ENCODE measurements at regions not wholly inside any gene's neighbourhood (a gene's known extent, or its start where the extent isn't known, plus 50 kb on each side); places are given as distances from the start of the nearest gene placed in this dataset.

DNA sequence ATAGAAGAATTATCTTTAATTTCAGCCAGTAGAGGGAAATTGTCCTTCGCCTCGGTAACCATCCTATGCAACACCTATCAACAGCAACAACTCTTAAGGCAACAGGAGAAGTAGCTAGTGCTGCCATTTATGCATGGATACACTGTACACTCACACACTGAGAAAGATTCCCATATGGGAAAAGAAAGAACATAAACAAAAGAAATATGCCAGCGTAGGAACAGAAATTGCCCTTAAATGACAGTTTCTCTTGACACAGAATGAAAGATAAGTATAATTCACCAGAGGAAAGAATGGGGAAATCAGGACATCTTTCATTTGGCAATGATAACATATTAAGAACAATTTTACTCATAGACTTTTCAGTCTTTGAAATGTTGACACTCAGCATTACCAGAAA lies 466.9 kb downstream of the BCAT1 start:
- H3K9me2 ChIP-seq (ENCODE audit: insufficient read depth): no peaks in the 10 kb centered on the region
- H3K4me1 ChIP-seq (ENCODE audit: insufficient read depth): no peaks in the 10 kb centered on the region
- H3F3A ChIP-seq (ENCODE audit: insufficient read depth): no peaks in the 10 kb centered on the region
- TF ChIP-seq EZH2phosphoT487 (IDR thresholded peaks at IDR 0.05; ENCODE audit: insufficient read depth, low read depth) (no peak), EZH2 (IDR thresholded peaks at IDR 0.05; ENCODE audit: insufficient read depth, poor library complexity, severe bottlenecking) (no peak)
- no peaks in the 10 kb centered on the region for H3K36me3 ChIP-seq (ENCODE audit: low read depth)
- 89 to 95% methylated on average over 3 of the region's 3 CpGs for WGBS, 2 experiments (ENCODE audit: low coverage in 1 of 2, low lambda C conversion rate in 2 of 2, missing lambda C conversion rate in 2 of 2)
- H3K4me3 ChIP-seq: no peak overlapping the region
- H3K9ac ChIP-seq: no peak overlapping the region
- H2AFZ ChIP-seq: no peak overlapping the region
- no peaks in the 10 kb centered on the region for H4K20me1 ChIP-seq (ENCODE audit: insufficient read depth)
- no peaks in the 10 kb centered on the region for H3K79me2 ChIP-seq (ENCODE audit: insufficient read depth)
- no peaks in the 10 kb centered on the region for H3K27me3 ChIP-seq (replicated peaks; ENCODE audit: insufficient read depth)
- no peak overlapping the region for H3K4me2 ChIP-seq (ENCODE audit: unreplicated experiment)
- H3K9me3 ChIP-seq (ENCODE audit: low read depth): no peaks in the 10 kb centered on the region
- H3K27ac ChIP-seq: no peak overlapping the region
- in situ Hi-C loops (cut with MboI): no loop called here
- DNase-seq: no peak

DNA sequence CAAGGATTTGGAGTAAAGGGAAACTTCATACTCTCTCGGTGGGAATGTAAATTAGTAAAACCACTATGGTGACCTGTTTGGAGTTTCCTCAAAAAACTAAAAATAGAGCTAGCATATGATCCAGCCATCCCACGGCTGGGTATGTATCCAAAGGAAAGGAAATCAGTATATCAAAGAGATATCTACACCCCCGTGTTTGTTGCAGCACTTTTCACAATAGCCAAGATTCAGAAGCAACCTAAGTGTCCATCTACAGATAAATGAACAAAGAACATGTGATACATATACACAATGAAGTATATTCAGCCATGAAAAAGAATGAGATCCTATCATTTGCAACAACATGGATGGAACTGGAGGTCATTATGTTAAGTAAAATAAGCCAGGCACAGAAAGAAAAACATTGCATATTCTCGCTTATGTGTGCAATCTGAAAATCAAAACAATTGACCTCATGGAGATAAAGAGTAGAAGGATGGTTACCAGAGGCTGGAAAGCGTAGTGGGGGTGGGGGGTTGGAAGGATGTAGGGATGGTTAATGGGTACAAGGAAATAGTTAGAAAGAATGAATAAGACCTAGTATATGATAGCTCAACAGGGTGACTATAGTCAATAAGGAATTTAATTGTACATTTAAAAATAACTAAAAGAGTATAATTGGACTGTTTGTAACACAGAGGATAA lies 468.0 kb downstream of the BCAT1 start:
- H3K36me3 ChIP-seq (ENCODE audit: low read depth): no peaks in the 10 kb centered on the region
- no peaks in the 10 kb centered on the region for H3K4me1 ChIP-seq (ENCODE audit: insufficient read depth)
- no peaks in the 10 kb centered on the region for H3F3A ChIP-seq (ENCODE audit: insufficient read depth)
- WGBS, 2 experiments (ENCODE audit: low coverage in 1 of 2, low lambda C conversion rate in 2 of 2, missing lambda C conversion rate in 2 of 2): 36 to 37% methylated on average over 5 of the region's 5 CpGs
- no peak for TF ChIP-seq EZH2 (IDR thresholded peaks at IDR 0.05; ENCODE audit: insufficient read depth, poor library complexity, severe bottlenecking)
- TF ChIP-seq EZH2phosphoT487 (IDR thresholded peaks at IDR 0.05; ENCODE audit: insufficient read depth, low read depth): no peak
- no peak overlapping the region for H3K9ac ChIP-seq
- no peak for DNase-seq
- H3K4me3 ChIP-seq: no peak overlapping the region
- no peaks in the 10 kb centered on the region for H3K79me2 ChIP-seq (ENCODE audit: insufficient read depth)
- H3K4me2 ChIP-seq (ENCODE audit: unreplicated experiment): no peak overlapping the region
- no peaks in the 10 kb centered on the region for H3K27me3 ChIP-seq (replicated peaks; ENCODE audit: insufficient read depth)
- no peak overlapping the region for H3K27ac ChIP-seq
- in situ Hi-C loops (cut with MboI): no loop called here
- no peaks in the 10 kb centered on the region for H4K20me1 ChIP-seq (ENCODE audit: insufficient read depth)
- H3K9me2 ChIP-seq (ENCODE audit: insufficient read depth): no peaks in the 10 kb centered on the region
- no peaks in the 10 kb centered on the region for H3K9me3 ChIP-seq (ENCODE audit: low read depth)
- no peak overlapping the region for H2AFZ ChIP-seq

DNA sequence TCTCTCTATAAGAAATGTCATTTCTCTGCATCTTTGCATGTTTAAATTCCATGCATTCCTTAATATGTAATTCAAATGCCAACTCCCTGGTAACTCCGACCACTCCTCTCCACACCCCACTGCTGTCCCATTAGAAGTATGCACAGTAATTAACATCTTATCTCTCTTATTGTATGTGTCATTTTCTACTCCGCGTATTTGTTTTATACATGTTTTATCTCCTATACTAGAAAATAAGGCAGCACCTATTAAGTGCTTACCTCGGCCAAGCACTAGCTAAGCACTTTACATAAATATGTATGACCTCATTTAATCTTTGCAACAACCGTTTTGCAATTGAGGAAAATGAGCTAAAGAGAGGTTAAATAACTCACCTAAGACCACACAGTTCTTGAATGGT lies 469.8 kb downstream of the BCAT1 start:
- TF ChIP-seq EZH2 (IDR thresholded peaks at IDR 0.05; ENCODE audit: insufficient read depth, poor library complexity, severe bottlenecking) (no peak), EZH2phosphoT487 (IDR thresholded peaks at IDR 0.05; ENCODE audit: insufficient read depth, low read depth) (no peak)
- Histone ChIP-seq H4K20me1 (ENCODE audit: insufficient read depth) (no peaks in the 10 kb centered on the region), H3K4me3 (no peak overlapping the region), H2AFZ (no peak overlapping the region), H3K9ac (no peak overlapping the region), H3K4me1 (ENCODE audit: insufficient read depth) (no peaks in the 10 kb centered on the region), H3K4me2 (ENCODE audit: unreplicated experiment) (no peak overlapping the region), H3K9me2 (ENCODE audit: insufficient read depth) (no peaks in the 10 kb centered on the region), H3K79me2 (ENCODE audit: insufficient read depth) (no peaks in the 10 kb centered on the region), H3F3A (ENCODE audit: insufficient read depth) (no peaks in the 10 kb centered on the region), H3K9me3 (ENCODE audit: low read depth) (no peaks in the 10 kb centered on the region), H3K27ac (no peak overlapping the region), H3K36me3 (ENCODE audit: low read depth) (no peaks in the 10 kb centered on the region), H3K27me3 (replicated peaks; ENCODE audit: insufficient read depth) (no peaks in the 10 kb centered on the region)
- no peak for DNase-seq
- WGBS, 2 experiments (ENCODE audit: low coverage in 1 of 2, low lambda C conversion rate in 2 of 2, missing lambda C conversion rate in 2 of 2): 64 to 67% methylated on average over 5 of the region's 5 CpGs
- in situ Hi-C loops (cut with MboI): no loop called here

DNA sequence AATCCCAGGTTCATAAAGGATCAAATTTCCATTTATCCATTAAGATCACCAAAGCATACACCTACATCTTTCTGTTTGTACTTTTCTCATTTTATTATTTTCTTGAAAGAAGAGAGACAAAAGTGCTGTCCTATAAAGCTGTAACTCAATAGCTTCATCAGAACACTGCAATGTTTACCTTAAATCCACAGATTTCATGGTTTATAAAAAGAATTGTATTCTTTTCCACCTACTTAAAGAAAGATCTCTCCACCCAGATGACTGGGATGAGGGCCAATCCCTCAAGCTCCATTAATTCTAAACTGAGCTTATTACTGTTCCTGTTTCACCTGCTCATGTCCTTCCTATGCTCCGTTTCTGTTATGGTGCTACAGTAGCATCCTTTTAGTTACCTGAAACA lies 470.6 kb downstream of the BCAT1 start:
- no peak overlapping the region for H3K4me2 ChIP-seq (ENCODE audit: unreplicated experiment)
- no peaks in the 10 kb centered on the region for H3K27me3 ChIP-seq (replicated peaks; ENCODE audit: insufficient read depth)
- no peak overlapping the region for H3K27ac ChIP-seq
- TF ChIP-seq EZH2phosphoT487 (IDR thresholded peaks at IDR 0.05; ENCODE audit: insufficient read depth, low read depth) (no peak), EZH2 (IDR thresholded peaks at IDR 0.05; ENCODE audit: insufficient read depth, poor library complexity, severe bottlenecking) (no peak)
- H3K9ac ChIP-seq: no peak overlapping the region
- H3K9me2 ChIP-seq (ENCODE audit: insufficient read depth): no peaks in the 10 kb centered on the region
- H3K4me3 ChIP-seq: no peak overlapping the region
- 50 to 70% methylated on average over 1 of the region's 1 CpG for WGBS, 2 experiments (ENCODE audit: low coverage in 1 of 2, low lambda C conversion rate in 2 of 2, missing lambda C conversion rate in 2 of 2)
- H3F3A ChIP-seq (ENCODE audit: insufficient read depth): no peaks in the 10 kb centered on the region
- no peaks in the 10 kb centered on the region for H3K79me2 ChIP-seq (ENCODE audit: insufficient read depth)
- no peak overlapping the region for H2AFZ ChIP-seq
- H3K9me3 ChIP-seq (ENCODE audit: low read depth): no peaks in the 10 kb centered on the region
- H3K36me3 ChIP-seq (ENCODE audit: low read depth): no peaks in the 10 kb centered on the region
- DNase-seq: no peak
- in situ Hi-C loops (cut with MboI): no loop called here
- no peaks in the 10 kb centered on the region for H4K20me1 ChIP-seq (ENCODE audit: insufficient read depth)
- no peaks in the 10 kb centered on the region for H3K4me1 ChIP-seq (ENCODE audit: insufficient read depth)

DNA sequence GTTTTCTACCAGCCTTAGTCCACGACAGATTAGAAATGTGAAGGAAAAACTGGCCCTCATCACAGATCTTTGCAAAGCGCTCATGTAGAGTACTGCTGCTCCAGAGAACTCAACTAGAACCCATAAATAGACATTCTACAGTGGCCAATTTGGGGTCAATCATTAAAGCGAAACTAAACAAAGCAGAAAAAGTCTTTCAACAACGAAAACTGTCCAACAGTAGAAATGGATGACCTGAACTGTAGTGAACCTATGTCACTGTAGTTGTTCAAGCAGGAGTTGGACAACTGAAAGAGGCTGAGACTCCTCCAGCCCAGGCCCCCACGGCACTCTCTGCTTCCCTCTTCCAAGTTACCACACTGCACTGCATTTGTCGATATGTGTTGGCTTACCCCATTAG lies 472.6 kb downstream of the BCAT1 start:
- Histone ChIP-seq H3K36me3 (ENCODE audit: low read depth) (no peaks in the 10 kb centered on the region), H3K4me1 (ENCODE audit: insufficient read depth) (no peaks in the 10 kb centered on the region), H3K9ac (no peak overlapping the region), H3F3A (ENCODE audit: insufficient read depth) (no peaks in the 10 kb centered on the region), H3K9me2 (ENCODE audit: insufficient read depth) (no peaks in the 10 kb centered on the region), H3K79me2 (ENCODE audit: insufficient read depth) (no peaks in the 10 kb centered on the region), H3K27me3 (replicated peaks; ENCODE audit: insufficient read depth) (no peaks in the 10 kb centered on the region), H3K9me3 (ENCODE audit: low read depth) (no peaks in the 10 kb centered on the region), H2AFZ (no peak overlapping the region), H3K27ac (no peak overlapping the region), H3K4me3 (no peak overlapping the region), H3K4me2 (ENCODE audit: unreplicated experiment) (no peak overlapping the region), H4K20me1 (ENCODE audit: insufficient read depth) (no peaks in the 10 kb centered on the region)
- 45 to 52% methylated on average over 6 of the region's 6 CpGs for WGBS, 2 experiments (ENCODE audit: low coverage in 1 of 2, low lambda C conversion rate in 2 of 2, missing lambda C conversion rate in 2 of 2)
- in situ Hi-C loops (cut with MboI): no loop called here
- DNase-seq: no peak
- no peak for TF ChIP-seq EZH2phosphoT487 (IDR thresholded peaks at IDR 0.05; ENCODE audit: insufficient read depth, low read depth)
- no peak for TF ChIP-seq EZH2 (IDR thresholded peaks at IDR 0.05; ENCODE audit: insufficient read depth, poor library complexity, severe bottlenecking)
